ENCODE measurements at regions not wholly inside any gene's neighbourhood (a gene's known extent, or its start where the extent isn't known, plus 50 kb on each side); places are given as distances from the start of the nearest gene placed in this dataset.

DNA sequence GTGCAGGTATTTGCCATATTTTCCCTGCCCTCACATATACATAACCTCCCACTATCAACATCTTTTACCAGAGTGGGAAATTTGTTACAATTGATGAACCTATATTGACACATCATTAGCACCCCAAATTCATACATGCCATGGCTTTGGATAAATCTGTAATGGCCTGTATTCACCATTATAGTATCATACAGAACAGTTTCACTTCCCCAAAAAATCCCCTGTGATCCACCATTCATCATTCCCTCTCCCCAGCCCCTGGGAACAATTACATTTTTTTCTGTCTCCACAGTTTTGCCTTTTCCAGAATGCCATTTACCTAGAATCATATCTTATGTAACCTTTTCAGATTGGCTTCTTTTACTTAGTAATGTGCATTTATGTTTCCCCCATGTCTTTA lies 494.5 kb downstream of the RNF144A start:
- no peaks in the 10 kb centered on the region for H4K20me1 ChIP-seq (ENCODE audit: control insufficient read depth, insufficient read depth, insufficient read length)
- H2BK5ac ChIP-seq (ENCODE audit: insufficient read length, low read length) = no peak overlapping the region
- H3K4me2 ChIP-seq (ENCODE audit: insufficient read depth, insufficient read length, low read length) = no peak overlapping the region
- H3K27me3 ChIP-seq (ENCODE audit: insufficient read depth, low read length) = no peaks in the 10 kb centered on the region
- no peak overlapping the region for H3K23ac ChIP-seq (ENCODE audit: insufficient read length, low read depth, low read length)
- H4K91ac ChIP-seq (ENCODE audit: insufficient read length, low read depth, low read length) = no peak overlapping the region
- H3K14ac ChIP-seq (ENCODE audit: insufficient read depth, low read length) = no peak overlapping the region
- Mint-ChIP-seq H3K27ac (no peak overlapping the region), H3K36me3 (ENCODE audit: insufficient read depth in 1 of 3, low read depth in 3 of 3) (no peaks in the 10 kb centered on the region), H3K9me3 (no peaks in the 10 kb centered on the region), H3K4me1 (no peaks in the 10 kb centered on the region), H3K4me3 (no peak overlapping the region; a peak in 1 of 5 replicates), H3K27me3 (ENCODE audit: low read depth) (no peaks in the 10 kb centered on the region)
- no peak overlapping the region for H3K4ac ChIP-seq (ENCODE audit: low read depth, low read length)
- no peak overlapping the region for H2BK120ac ChIP-seq (ENCODE audit: low read depth, low read length, poor library complexity, severe bottlenecking)
- no peak overlapping the region for H3K9ac ChIP-seq (ENCODE audit: extremely low read depth, insufficient read length, low read length)
- no peaks in the 10 kb centered on the region for H3K4me1 ChIP-seq (ENCODE audit: insufficient read depth, low read length)
- no peak overlapping the region for H2AK5ac ChIP-seq (ENCODE audit: insufficient read length, low read length)
- H3K23me2 ChIP-seq (ENCODE audit: insufficient read length, low read depth, low read length, poor library complexity, severe bottlenecking) = no peaks in the 10 kb centered on the region
- no peak overlapping the region for H2BK12ac ChIP-seq (ENCODE audit: insufficient read length, low read depth, low read length)
- no peak overlapping the region for H4K5ac ChIP-seq (ENCODE audit: insufficient read length, low read depth, low read length)
- H3K9me3 ChIP-seq (ENCODE audit: control insufficient read depth, low read depth, low read length) = no peaks in the 10 kb centered on the region
- DNase-seq = no peak
- H3K56ac ChIP-seq (ENCODE audit: insufficient read length, low read depth, low read length) = no peak overlapping the region
- no peak overlapping the region for H3K27ac ChIP-seq (ENCODE audit: insufficient read length, low read depth, low read length)
- H3T11ph ChIP-seq (ENCODE audit: low read length) = no peak overlapping the region
- no peak overlapping the region for H2BK15ac ChIP-seq (ENCODE audit: low read depth, low read length)
- H3K79me2 ChIP-seq (ENCODE audit: insufficient read depth, low read length) = no peaks in the 10 kb centered on the region
- H2BK20ac ChIP-seq (ENCODE audit: low read depth, low read length, poor library complexity, severe bottlenecking) = no peak overlapping the region
- H2AFZ ChIP-seq (ENCODE audit: low read length) = no peak overlapping the region
- no peaks in the 10 kb centered on the region for H3K79me1 ChIP-seq (ENCODE audit: insufficient read depth, low read depth, low read length, poor library complexity, severe bottlenecking)
- TF ChIP-seq, protein P1, sequence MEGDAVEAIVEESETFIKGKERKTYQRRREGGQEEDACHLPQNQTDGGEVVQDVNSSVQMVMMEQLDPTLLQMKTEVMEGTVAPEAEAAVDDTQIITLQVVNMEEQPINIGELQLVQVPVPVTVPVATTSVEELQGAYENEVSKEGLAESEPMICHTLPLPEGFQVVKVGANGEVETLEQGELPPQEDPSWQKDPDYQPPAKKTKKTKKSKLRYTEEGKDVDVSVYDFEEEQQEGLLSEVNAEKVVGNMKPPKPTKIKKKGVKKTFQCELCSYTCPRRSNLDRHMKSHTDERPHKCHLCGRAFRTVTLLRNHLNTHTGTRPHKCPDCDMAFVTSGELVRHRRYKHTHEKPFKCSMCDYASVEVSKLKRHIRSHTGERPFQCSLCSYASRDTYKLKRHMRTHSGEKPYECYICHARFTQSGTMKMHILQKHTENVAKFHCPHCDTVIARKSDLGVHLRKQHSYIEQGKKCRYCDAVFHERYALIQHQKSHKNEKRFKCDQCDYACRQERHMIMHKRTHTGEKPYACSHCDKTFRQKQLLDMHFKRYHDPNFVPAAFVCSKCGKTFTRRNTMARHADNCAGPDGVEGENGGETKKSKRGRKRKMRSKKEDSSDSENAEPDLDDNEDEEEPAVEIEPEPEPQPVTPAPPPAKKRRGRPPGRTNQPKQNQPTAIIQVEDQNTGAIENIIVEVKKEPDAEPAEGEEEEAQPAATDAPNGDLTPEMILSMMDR (conservative IDR thresholded peaks at IDR 0.05) = no peak
- H4K8ac ChIP-seq (replicated peaks; ENCODE audit: insufficient read length, low read depth, low read length) = no peak overlapping the region
- no peak overlapping the region for H3K18ac ChIP-seq (ENCODE audit: insufficient read length, low read depth, low read length)

Data from H9 (cell line).